GM19438 (cell line): ENCODE measurements at regions not wholly inside any gene's neighbourhood (a gene's known extent, or its start where the extent isn't known, plus 50 kb on each side); places are given as distances from the start of the nearest gene placed in this dataset.

ENCODE experiments used
- ATAC-seq: cut with Tn5 transposase; IDR thresholded peaks from one replicate; pipeline ENCODE4 v1.9.1; 2021; ENCODE audit warnings: low read depth; ENCODE audit not compliant: unreplicated experiment

GRCh38 chr13:38518328-38518727 lies 168.5 kb upstream of the FREM2 start:
- ATAC-seq: no peak

GRCh38 chr13:38519229-38519911 lies 167.5 kb upstream of the FREM2 start:
- ATAC-seq: no peak

GRCh38 chr13:38520041-38520440 lies 166.8 kb upstream of the FREM2 start:
- no peak for ATAC-seq

- ATAC-seq: no peak
These were observed 159.7 kb upstream of the FREM2 start for GRCh38 chr13:38527140-38527539.

- ATAC-seq: no peak
These were observed 157.9 kb upstream of the FREM2 start for GRCh38 chr13:38528986-38529385.

- ATAC-seq: no peak
These were observed 156.4 kb upstream of the FREM2 start for GRCh38 chr13:38530492-38530891.

- ATAC-seq: no peak
These were observed 151.6 kb upstream of the FREM2 start for GRCh38 chr13:38535261-38535660.

- no peak for ATAC-seq
These were observed 149.8 kb upstream of the FREM2 start for GRCh38 chr13:38537051-38537450.

- no peak for ATAC-seq
These were observed 148.5 kb upstream of the FREM2 start for GRCh38 chr13:38538422-38538821.

- no peak for ATAC-seq
These were observed 147.2 kb upstream of the FREM2 start for GRCh38 chr13:38539632-38540031.

GRCh38 chr13:38542601-38543000 lies 144.3 kb upstream of the FREM2 start:
- no peak for ATAC-seq

GRCh38 chr13:38543561-38543960 lies 143.3 kb upstream of the FREM2 start:
- no peak for ATAC-seq

- ATAC-seq: no peak
These were observed 123.1 kb upstream of the FREM2 start for GRCh38 chr13:38563739-38564138.

- no peak for ATAC-seq
These were observed 122.4 kb upstream of the FREM2 start for GRCh38 chr13:38564256-38565150.

GRCh38 chr13:38566023-38566422 lies 120.9 kb upstream of the FREM2 start:
- no peak for ATAC-seq

- ATAC-seq: no peak
These were observed 120.4 kb upstream of the FREM2 start for GRCh38 chr13:38566519-38566918.

GRCh38 chr13:38570706-38571105 lies 116.2 kb upstream of the FREM2 start:
- ATAC-seq: no peak

GRCh38 chr13:38575427-38575826 lies 111.5 kb upstream of the FREM2 start:
- ATAC-seq: no peak

GRCh38 chr13:38577048-38577447 lies 109.8 kb upstream of the FREM2 start:
- ATAC-seq: no peak

GRCh38 chr13:38582133-38582532 lies 104.7 kb upstream of the FREM2 start:
- ATAC-seq: no peak

GRCh38 chr13:38590230-38590629 lies 96.6 kb upstream of the FREM2 start:
- ATAC-seq: no peak
